ENCODE measurements at regions not wholly inside any gene's neighbourhood (a gene's known extent, or its start where the extent isn't known, plus 50 kb on each side); places are given as distances from the start of the nearest gene placed in this dataset.

GRCh38 chr3:40924559-40925141, 274.7 kb upstream of the CTNNB1 start (continued):
- TF ChIP-seq BCLAF1 (IDR thresholded peaks at IDR 0.05; ENCODE audit: borderline replicate concordance in 1 of 2, control insufficient read depth in 1 of 2, low read depth in 2 of 2, low read length in 1 of 2) (no peak), FOSL1 (tag; conservative IDR thresholded peaks at IDR 0.05) (no peak), ETV1 (tag; conservative IDR thresholded peaks at IDR 0.05; ENCODE audit: low read depth) (no peak)

- DNase-seq (ENCODE audit: extremely low read depth in 1 of 4, low spot score in 3 of 4) (no peak), ATAC-seq (no peak), FAIRE-seq (no peak)
- Histone ChIP-seq H3K9me1 (ENCODE audit: control insufficient read depth, insufficient read depth, low read length) (no peaks in the 10 kb centered on the region), H3K9ac (ENCODE audit: insufficient read depth in 1 of 2, low read depth in 2 of 2, low read length in 2 of 2) (no peak overlapping the region), H3K27ac (ENCODE audit: extremely low read depth, low read depth, low read length) (no peak overlapping the region), H4K20me1 (replicated peaks; ENCODE audit: control insufficient read depth, insufficient read depth, low read length) (no peaks in the 10 kb centered on the region), H3K36me3 (ENCODE audit: control insufficient read depth, insufficient read depth, low read length) (no peaks in the 10 kb centered on the region), H2AFZ (ENCODE audit: low read depth, low read length) (no peak overlapping the region), H3K9me3 (replicated peaks; ENCODE audit: control insufficient read depth, insufficient read depth, low read depth, low read length) (no peaks in the 10 kb centered on the region), H3K4me2 (ENCODE audit: insufficient read depth, low read length) (no peak overlapping the region), H3K4me1 (replicated peaks in 1 of 2; ENCODE audit: control insufficient read depth in 2 of 2, insufficient read depth in 2 of 2, low read length in 2 of 2) (no peaks in the 10 kb centered on the region), H3K79me2 (ENCODE audit: control insufficient read depth, insufficient read depth, low read length) (no peaks in the 10 kb centered on the region), H3K27me3 (ENCODE audit: control insufficient read depth in 2 of 2, insufficient read depth in 2 of 2, low read length in 2 of 2) (no peaks in the 10 kb centered on the region), H3K4me3 (no peak overlapping the region)
- intact Hi-C loops (cut with micrococcal nuclease) (no loop called here), in situ Hi-C loops (cut with MboI) (no loop called here)
- ChIA-PET CTCF (ENCODE audit: low intra/inter-chr PET ratio) (no interaction called here), POLR2A (no interaction called here)
- BruUV-seq (replicated peaks) = no TSS peak
- WGBS (ENCODE audit: insufficient coverage, low coverage, missing lambda C conversion rate) = 4% methylated on average over 3 of the region's 3 CpGs
- TF ChIP-seq KDM2B (CRISPR knock-in tag; IDR thresholded peaks at IDR 0.05) = no peak
- TF ChIP-seq ZMIZ1 (IDR thresholded peaks at IDR 0.05; ENCODE audit: low read depth in 2 of 2, low read length in 2 of 2) = no peak
These were observed 274.1 kb upstream of the CTNNB1 start for GRCh38 chr3:40925231-40925630.
